Neural progenitor cell (in vitro differentiated cells): ENCODE measurements at regions not wholly inside any gene's neighbourhood (a gene's known extent, or its start where the extent isn't known, plus 50 kb on each side); places are given as distances from the start of the nearest gene placed in this dataset.

Experiments
- CTCF ChIP-seq: fragments of 200-600 bp; sonication (generic); IDR thresholded peaks from 2 replicates; pipeline ENCODE4 v1.5.1; 2017; ENCODE audit warnings: antibody characterized with exemption, mild to moderate bottlenecking
- EZH2 ChIP-seq: fragments of 200-600 bp; sonication (generic); IDR thresholded peaks from 2 replicates; pipeline ENCODE4 v1.6.1; 2017; ENCODE audit warnings: antibody characterized with exemption, mild to moderate bottlenecking, moderate library complexity
- EZH2phosphoT487 ChIP-seq: fragments of 200-600 bp; sonication (generic); IDR thresholded peaks from 2 replicates; pipeline ENCODE4 v1.6.1; 2017; ENCODE audit warnings: antibody characterized with exemption

GRCh38 chr20:59484228-59484627, 120.1 kb upstream of the PHACTR3 start:
- TF ChIP-seq CTCF, result no peak
- no peak for TF ChIP-seq EZH2
- no peak for TF ChIP-seq EZH2phosphoT487
